T-helper 1 cell treated with Interleukin-12 subunit alpha and Interleukin-12 subunit beta and Interleukin-4 antibody, amounts not matched to agents 30 μg/mL and 1 μg/mL, for 36 hours (primary cell): ENCODE measurements at regions not wholly inside any gene's neighbourhood (a gene's known extent, or its start where the extent isn't known, plus 50 kb on each side); places are given as distances from the start of the nearest gene placed in this dataset.
"Not testable (repeated sequence)": the region's sequence is repeated elsewhere in the genome, so short reads cannot be mapped to it uniquely, and the experiment has no call there.

Experiments used
- H3K27ac Mint-ChIP-seq: one replicate; pipeline ENCODE4 v1.8.0; 2021; ENCODE audit warnings: mild to moderate bottlenecking, mixed read lengths
- H3K27me3 Mint-ChIP-seq: one replicate; pipeline ENCODE4 v1.8.0; 2021; ENCODE audit warnings: low read depth, mixed read lengths
- H3K36me3 Mint-ChIP-seq: one replicate; pipeline ENCODE4 v1.8.0; 2021; ENCODE audit warnings: low read depth, mixed read lengths
- H3K4me1 Mint-ChIP-seq: one replicate; pipeline ENCODE4 v1.8.0; 2021; ENCODE audit warnings: low read depth, mixed read lengths
- H3K4me3 Mint-ChIP-seq: one replicate; pipeline ENCODE4 v1.8.0; 2021; ENCODE audit warnings: mild to moderate bottlenecking, moderate library complexity, mixed read lengths
- H3K9me3 Mint-ChIP-seq: one replicate; pipeline ENCODE4 v1.8.0; 2021; ENCODE audit warnings: mixed read lengths

DNA sequence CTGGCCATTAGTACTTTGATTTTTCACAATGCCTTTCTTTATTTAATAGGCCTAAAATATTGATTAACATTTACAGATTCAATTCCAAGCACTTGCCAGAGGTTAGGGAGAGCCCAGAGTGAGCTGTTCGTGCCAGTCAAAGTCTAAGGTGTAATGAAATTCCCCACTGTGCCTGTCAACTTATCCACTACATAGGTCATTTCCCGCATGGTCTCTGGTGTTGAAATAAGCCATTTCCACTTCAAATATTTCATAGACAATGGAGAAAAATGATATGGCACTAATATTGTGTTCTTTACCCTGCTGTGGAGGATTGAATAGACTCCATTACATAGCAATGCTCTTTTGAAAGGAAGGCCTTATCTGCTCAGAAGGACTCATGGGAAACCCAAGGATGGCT lies 978.1 kb upstream of the CELF2 start:
- Mint-ChIP-seq H3K4me3 (no peak overlapping the region), H3K9me3 (no peaks in the 10 kb centered on the region), H3K36me3 (no peaks in the 10 kb centered on the region), H3K27me3 (no peaks in the 10 kb centered on the region), H3K4me1 (no peaks in the 10 kb centered on the region), H3K27ac (no peak overlapping the region)

DNA sequence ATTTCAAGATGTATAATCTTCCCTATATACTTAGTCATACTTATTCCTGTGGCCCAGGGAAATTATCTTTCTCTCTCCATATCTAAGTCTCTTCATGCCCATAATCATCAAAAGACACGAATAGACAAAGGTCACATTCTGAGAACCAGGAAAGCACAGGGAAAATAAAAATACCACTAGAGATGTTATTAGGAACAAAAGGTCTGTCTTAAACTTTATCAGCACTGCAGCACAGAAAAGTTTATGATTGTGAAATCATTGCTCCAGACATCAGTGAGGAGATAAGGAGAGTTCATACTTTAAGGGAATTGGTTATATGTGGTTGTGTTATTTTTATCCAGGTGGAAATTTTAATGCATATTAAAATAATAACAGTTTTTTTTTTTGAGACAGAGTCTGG lies 974.6 kb upstream of the CELF2 start:
- no peaks in the 10 kb centered on the region for H3K27me3 Mint-ChIP-seq
- no peaks in the 10 kb centered on the region for H3K36me3 Mint-ChIP-seq
- no peak overlapping the region for H3K27ac Mint-ChIP-seq
- H3K4me3 Mint-ChIP-seq: no peak overlapping the region
- no peaks in the 10 kb centered on the region for H3K4me1 Mint-ChIP-seq
- no peaks in the 10 kb centered on the region for H3K9me3 Mint-ChIP-seq

DNA sequence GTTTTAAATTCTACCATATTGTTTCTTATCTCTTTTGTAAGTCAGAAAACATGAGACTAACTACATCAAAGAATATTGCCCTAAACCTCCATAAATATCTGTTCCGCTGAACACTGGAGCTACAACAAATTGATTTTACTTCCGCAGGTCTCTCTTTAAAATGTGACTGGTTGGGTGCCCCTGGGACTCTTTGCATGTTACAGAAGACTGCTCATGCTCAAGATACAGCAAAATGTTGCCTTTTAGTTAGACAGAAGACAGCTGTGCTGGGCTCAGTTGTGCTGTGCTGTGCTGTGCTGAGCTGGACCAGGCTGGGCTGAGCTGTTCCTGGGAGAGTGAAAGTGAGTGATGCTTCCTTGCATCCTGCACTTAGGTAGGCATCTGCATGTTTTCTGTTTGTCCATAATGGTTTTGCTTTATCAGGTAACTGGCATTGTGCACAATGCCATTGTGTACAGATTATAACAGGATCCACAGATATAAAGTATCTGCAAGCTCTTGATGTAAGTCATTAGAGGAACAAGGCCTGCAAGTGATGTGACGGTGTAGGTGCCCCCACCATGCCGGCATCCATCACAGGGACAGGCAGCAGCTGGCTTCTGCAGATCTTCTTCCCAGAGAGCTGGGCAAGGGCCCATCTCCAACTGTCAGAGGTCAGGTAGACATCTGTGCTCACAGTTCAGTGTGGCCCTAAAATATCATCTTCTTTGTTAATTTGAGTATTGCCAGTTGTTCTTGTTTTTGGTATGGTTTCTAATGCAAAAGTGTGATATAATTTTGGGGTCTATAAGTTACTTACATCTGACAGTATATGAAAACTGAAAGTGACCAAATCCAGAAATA lies 972.5 kb upstream of the CELF2 start:
- Mint-ChIP-seq H3K36me3 (no peaks in the 10 kb centered on the region), H3K9me3 (no peaks in the 10 kb centered on the region), H3K4me3 (no peak overlapping the region), H3K27ac (no peak overlapping the region), H3K4me1 (no peaks in the 10 kb centered on the region), H3K27me3 (no peaks in the 10 kb centered on the region)

- no peaks in the 10 kb centered on the region for H3K9me3 Mint-ChIP-seq
- H3K27me3 Mint-ChIP-seq: no peaks in the 10 kb centered on the region
- H3K4me3 Mint-ChIP-seq: no peak overlapping the region
- H3K4me1 Mint-ChIP-seq: no peaks in the 10 kb centered on the region
- H3K36me3 Mint-ChIP-seq: no peaks in the 10 kb centered on the region
- H3K27ac Mint-ChIP-seq: no peak overlapping the region
These were observed 972.0 kb upstream of the CELF2 start for GRCh38 chr10:10045765-10046028.

GRCh38 chr10:10047426-10047825 lies 970.2 kb upstream of the CELF2 start:
- no peaks in the 10 kb centered on the region for H3K36me3 Mint-ChIP-seq
- H3K4me3 Mint-ChIP-seq: no peak overlapping the region
- no peaks in the 10 kb centered on the region for H3K9me3 Mint-ChIP-seq
- H3K27ac Mint-ChIP-seq: no peak overlapping the region
- H3K27me3 Mint-ChIP-seq: no peaks in the 10 kb centered on the region
- no peaks in the 10 kb centered on the region for H3K4me1 Mint-ChIP-seq

- H3K27me3 Mint-ChIP-seq: no peaks in the 10 kb centered on the region
- no peak overlapping the region for H3K27ac Mint-ChIP-seq
- H3K9me3 Mint-ChIP-seq: no peaks in the 10 kb centered on the region
- no peak overlapping the region for H3K4me3 Mint-ChIP-seq
- no peaks in the 10 kb centered on the region for H3K36me3 Mint-ChIP-seq
- no peaks in the 10 kb centered on the region for H3K4me1 Mint-ChIP-seq
These were observed 964.6 kb upstream of the CELF2 start for GRCh38 chr10:10053051-10053450.

GRCh38 chr10:10054466-10054865 lies 963.2 kb upstream of the CELF2 start:
- H3K4me1 Mint-ChIP-seq: no peaks in the 10 kb centered on the region
- H3K9me3 Mint-ChIP-seq: no peaks in the 10 kb centered on the region
- H3K36me3 Mint-ChIP-seq: no peaks in the 10 kb centered on the region
- no peaks in the 10 kb centered on the region for H3K27me3 Mint-ChIP-seq
- no peak overlapping the region for H3K4me3 Mint-ChIP-seq
- H3K27ac Mint-ChIP-seq: no peak overlapping the region

DNA sequence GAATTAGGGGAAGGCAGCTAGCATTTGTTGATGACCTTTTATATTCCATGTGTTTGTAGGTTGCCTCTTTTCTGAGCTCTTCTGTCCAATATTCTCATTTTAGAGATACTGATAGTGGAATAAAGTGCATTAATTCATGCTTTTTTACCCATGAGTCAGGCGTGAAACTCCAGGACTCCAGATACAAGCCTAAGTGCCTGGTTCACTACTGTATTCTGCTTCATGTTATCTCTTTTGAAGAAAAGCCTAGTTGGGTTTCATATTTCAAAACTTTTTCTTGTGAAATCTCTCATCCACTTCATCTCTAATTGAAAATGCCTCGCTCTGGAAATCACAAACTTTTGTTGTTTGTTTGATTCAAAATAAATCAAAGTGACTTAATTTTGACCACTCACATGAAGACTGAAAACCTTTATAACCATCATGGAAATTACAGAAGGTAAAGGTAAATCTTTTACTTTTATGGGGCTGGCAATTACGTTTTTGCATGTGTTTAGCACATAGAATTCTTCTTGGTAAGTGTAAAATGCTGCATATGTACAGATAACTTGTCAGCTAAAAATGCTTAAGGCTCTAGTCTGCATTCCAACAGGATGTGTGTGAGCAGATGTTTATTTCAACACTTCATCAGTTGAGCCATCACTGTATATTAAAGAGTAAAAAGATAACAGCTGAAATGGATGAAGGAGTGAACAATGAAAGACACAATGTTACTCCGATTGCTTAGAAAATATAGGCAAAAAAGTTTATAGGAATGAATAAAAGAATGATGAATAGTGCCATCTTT lies 961.8 kb upstream of the CELF2 start:
- Mint-ChIP-seq H3K27ac (no peak overlapping the region), H3K27me3 (no peaks in the 10 kb centered on the region), H3K4me3 (no peak overlapping the region), H3K36me3 (no peaks in the 10 kb centered on the region), H3K9me3 (no peaks in the 10 kb centered on the region), H3K4me1 (no peaks in the 10 kb centered on the region)

- H3K9me3 Mint-ChIP-seq: no peaks in the 10 kb centered on the region
- H3K4me1 Mint-ChIP-seq: no peaks in the 10 kb centered on the region
- no peak overlapping the region for H3K27ac Mint-ChIP-seq
- H3K36me3 Mint-ChIP-seq: no peaks in the 10 kb centered on the region
- H3K4me3 Mint-ChIP-seq: no peak overlapping the region
- no peaks in the 10 kb centered on the region for H3K27me3 Mint-ChIP-seq
These were observed 960.7 kb upstream of the CELF2 start for GRCh38 chr10:10056961-10057360.

GRCh38 chr10:10067644-10068043 lies 950.0 kb upstream of the CELF2 start:
- no peaks in the 10 kb centered on the region for H3K36me3 Mint-ChIP-seq
- H3K9me3 Mint-ChIP-seq: no peaks in the 10 kb centered on the region
- H3K4me1 Mint-ChIP-seq: no peaks in the 10 kb centered on the region
- H3K27ac Mint-ChIP-seq: no peak overlapping the region
- no peaks in the 10 kb centered on the region for H3K27me3 Mint-ChIP-seq
- no peak overlapping the region for H3K4me3 Mint-ChIP-seq

DNA sequence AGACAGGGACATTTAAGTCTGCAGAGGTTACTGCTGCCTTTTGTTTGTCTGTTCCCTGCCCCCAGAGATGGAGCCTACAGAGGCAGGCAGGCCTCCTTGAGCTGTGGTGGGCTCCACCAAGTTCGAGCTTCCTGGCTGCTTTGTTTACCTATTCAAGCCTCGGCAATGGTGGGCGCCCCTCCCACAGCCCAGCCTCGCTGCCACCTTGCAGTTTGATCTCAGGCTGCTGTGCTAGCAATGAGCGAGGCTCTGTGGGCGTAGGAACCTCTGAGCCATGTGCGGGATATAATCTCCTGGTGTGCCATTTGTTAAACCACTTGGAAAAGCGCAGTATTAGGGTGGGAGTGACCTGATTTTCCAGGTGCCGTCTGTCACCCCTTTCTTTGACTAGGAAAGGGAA lies 942.8 kb upstream of the CELF2 start:
- not testable (repeated sequence) for H3K4me3 Mint-ChIP-seq, H3K4me1 Mint-ChIP-seq, H3K27ac Mint-ChIP-seq, H3K27me3 Mint-ChIP-seq, H3K36me3 Mint-ChIP-seq, H3K9me3 Mint-ChIP-seq

GRCh38 chr10:10078446-10078845 lies 939.2 kb upstream of the CELF2 start:
- H3K4me1 Mint-ChIP-seq: no peaks in the 10 kb centered on the region
- peaks cover 8% of the 10 kb centered on the region for H3K9me3 Mint-ChIP-seq
- H3K27me3 Mint-ChIP-seq: no peaks in the 10 kb centered on the region
- H3K36me3 Mint-ChIP-seq: no peaks in the 10 kb centered on the region
- no peak overlapping the region for H3K4me3 Mint-ChIP-seq
- no peak overlapping the region for H3K27ac Mint-ChIP-seq

DNA sequence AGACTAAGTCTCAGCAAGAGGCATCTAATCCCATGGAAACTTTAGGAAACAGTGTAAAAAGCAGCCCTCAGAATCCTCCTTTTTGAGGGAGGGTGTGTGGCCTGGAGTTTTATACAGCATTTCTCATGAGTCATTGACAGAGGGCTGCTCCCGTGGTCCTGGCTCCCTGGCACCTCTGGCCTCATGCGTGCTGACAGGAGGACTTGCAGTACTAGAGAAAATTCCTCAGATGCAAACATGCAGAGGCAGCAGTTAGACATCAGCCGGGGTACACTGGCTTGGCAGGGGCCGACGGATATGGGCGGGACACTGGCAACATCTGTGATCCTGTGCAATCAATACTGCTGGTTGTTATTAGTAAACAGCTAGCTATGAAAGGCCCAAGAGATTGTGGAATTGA lies 925.1 kb upstream of the CELF2 start:
- Mint-ChIP-seq H3K27ac (no peak overlapping the region), H3K4me1 (no peaks in the 10 kb centered on the region), H3K27me3 (no peaks in the 10 kb centered on the region), H3K4me3 (no peak overlapping the region), H3K36me3 (no peaks in the 10 kb centered on the region), H3K9me3 (no peaks in the 10 kb centered on the region)

DNA sequence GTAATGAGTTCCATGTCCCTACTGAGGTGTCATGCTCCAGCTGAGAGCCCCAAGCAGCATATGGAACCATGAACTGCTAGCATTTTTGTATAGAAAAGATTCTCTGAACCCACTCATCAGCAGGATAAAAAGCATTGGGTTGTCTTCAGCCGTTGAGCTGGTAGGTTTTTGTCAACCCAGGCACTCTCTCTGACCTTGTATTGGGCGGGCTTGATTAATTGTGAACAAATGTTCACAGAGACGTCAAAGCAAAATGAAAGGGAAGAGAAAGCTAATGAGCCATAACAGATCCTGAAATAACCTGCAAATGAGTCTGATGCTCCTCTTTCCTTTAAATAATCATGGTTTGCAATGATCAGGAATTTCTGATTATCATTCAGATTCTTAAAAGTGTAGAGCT lies 924.7 kb upstream of the CELF2 start:
- H3K36me3 Mint-ChIP-seq: no peaks in the 10 kb centered on the region
- no peaks in the 10 kb centered on the region for H3K27me3 Mint-ChIP-seq
- H3K27ac Mint-ChIP-seq: no peak overlapping the region
- H3K9me3 Mint-ChIP-seq: no peaks in the 10 kb centered on the region
- H3K4me3 Mint-ChIP-seq: no peak overlapping the region
- H3K4me1 Mint-ChIP-seq: no peaks in the 10 kb centered on the region

DNA sequence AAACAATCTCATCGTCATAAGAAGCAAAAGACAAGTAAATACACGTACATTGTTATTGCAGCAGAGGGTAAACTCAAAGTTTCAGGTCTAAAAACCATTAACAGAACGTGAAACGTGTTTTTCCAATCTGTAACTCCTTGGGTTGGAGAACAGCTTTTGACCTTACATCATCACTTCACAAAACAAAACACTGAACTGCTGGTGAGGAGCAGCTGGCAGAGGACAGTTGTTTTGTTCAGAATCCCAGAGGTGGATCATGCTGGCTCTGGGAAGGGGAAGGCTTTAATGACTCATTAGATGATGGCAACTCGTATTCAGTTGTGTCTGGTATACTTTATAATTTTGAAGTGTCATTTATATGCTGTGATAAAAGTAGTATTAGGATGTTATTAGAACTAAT lies 923.0 kb upstream of the CELF2 start:
- H3K27ac Mint-ChIP-seq: no peak overlapping the region
- no peaks in the 10 kb centered on the region for H3K27me3 Mint-ChIP-seq
- H3K4me3 Mint-ChIP-seq: no peak overlapping the region
- H3K36me3 Mint-ChIP-seq: no peaks in the 10 kb centered on the region
- no peaks in the 10 kb centered on the region for H3K9me3 Mint-ChIP-seq
- H3K4me1 Mint-ChIP-seq: no peaks in the 10 kb centered on the region
